HG03558 (cell line): ENCODE measurements at regions not wholly inside any gene's neighbourhood (a gene's known extent, or its start where the extent isn't known, plus 50 kb on each side); places are given as distances from the start of the nearest gene placed in this dataset.
"Not testable (repeated sequence)": the region's sequence is repeated elsewhere in the genome, so short reads cannot be mapped to it uniquely, and the experiment has no call there.

Experiments used
- ATAC-seq: cut with Tn5 transposase; IDR thresholded peaks from one replicate; pipeline ENCODE4 v1.9.1; 2021; ENCODE audit warnings: moderate number of reproducible peaks; ENCODE audit not compliant: unreplicated experiment; ENCODE audit errors: extremely low read depth

- ATAC-seq = not testable (repeated sequence)
These were observed 67.6 kb upstream of the NBPF26 start for GRCh38 chr1:120656116-120656515.

- not testable (repeated sequence) for ATAC-seq
These were observed 65.9 kb upstream of the NBPF26 start for GRCh38 chr1:120657804-120658203.

GRCh38 chr1:120658622-120659021, 65.1 kb upstream of the NBPF26 start:
- ATAC-seq = not testable (repeated sequence)

GRCh38 chr1:120659133-120659532, 64.6 kb upstream of the NBPF26 start:
- not testable (repeated sequence) for ATAC-seq

- ATAC-seq = not testable (repeated sequence)
These were observed 59.1 kb upstream of the NBPF26 start for GRCh38 chr1:120664376-120665249.

- ATAC-seq = not testable (repeated sequence)
These were observed 58.5 kb upstream of the NBPF26 start for GRCh38 chr1:120665250-120665577.

- ATAC-seq = not testable (repeated sequence)
These were observed 55.6 kb upstream of the NBPF26 start for GRCh38 chr1:120668187-120668586.
